ENCODE measurements at regions not wholly inside any gene's neighbourhood (a gene's known extent, or its start where the extent isn't known, plus 50 kb on each side); places are given as distances from the start of the nearest gene placed in this dataset.

GRCh38 chr1:87200875-87201638 is 127.6 kb upstream of the LMO4 start:
- no peak for DNase-seq (ENCODE audit: low read depth)
- H3K4me3 ChIP-seq (ENCODE audit: low read depth, low read length), result no peak overlapping the region
- TF ChIP-seq CTCF (IDR thresholded peaks at IDR 0.05; ENCODE audit: insufficient read depth, low read depth, low read length, missing control alignments), result no peak

- DNase-seq (ENCODE audit: low read depth), result no peak
- H3K4me3 ChIP-seq (ENCODE audit: low read depth, low read length), result no peak overlapping the region
- TF ChIP-seq CTCF (IDR thresholded peaks at IDR 0.05; ENCODE audit: insufficient read depth, low read depth, low read length, missing control alignments), result no peak
These were observed 126.9 kb upstream of the LMO4 start for GRCh38 chr1:87201768-87202167.

- no peak overlapping the region for H3K4me3 ChIP-seq (ENCODE audit: low read depth, low read length)
- no peak for TF ChIP-seq CTCF (IDR thresholded peaks at IDR 0.05; ENCODE audit: insufficient read depth, low read depth, low read length, missing control alignments)
These were observed 126.2 kb upstream of the LMO4 start for GRCh38 chr1:87202451-87202850.

GRCh38 chr1:87202922-87203655 is 125.6 kb upstream of the LMO4 start:
- no peak for TF ChIP-seq CTCF (IDR thresholded peaks at IDR 0.05; ENCODE audit: insufficient read depth, low read depth, low read length, missing control alignments)
- DNase-seq (ENCODE audit: low read depth), result peak; percentile 77

More at GRCh38 chr1:87202451-87202850, 126.2 kb upstream of the LMO4 start:
- no peak for DNase-seq (ENCODE audit: low read depth)

GRCh38 chr1:87203904-87204303 is 124.8 kb upstream of the LMO4 start:
- no peak for DNase-seq (ENCODE audit: low read depth)
- H3K4me3 ChIP-seq (ENCODE audit: low read depth, low read length), result no peak overlapping the region
- TF ChIP-seq CTCF (IDR thresholded peaks at IDR 0.05; ENCODE audit: insufficient read depth, low read depth, low read length, missing control alignments), result no peak

More at GRCh38 chr1:87202922-87203655, 125.6 kb upstream of the LMO4 start:
- no peak overlapping the region for H3K4me3 ChIP-seq (ENCODE audit: low read depth, low read length)

- no peak overlapping the region for H3K4me3 ChIP-seq (ENCODE audit: low read depth, low read length)
- TF ChIP-seq CTCF (IDR thresholded peaks at IDR 0.05; ENCODE audit: insufficient read depth, low read depth, low read length, missing control alignments), result no peak
- DNase-seq (ENCODE audit: low read depth), result no peak
These were observed 124.2 kb upstream of the LMO4 start for GRCh38 chr1:87204441-87204840.

All from GM12865 (cell line).